GM21717 (cell line): ENCODE measurements at regions not wholly inside any gene's neighbourhood (a gene's known extent, or its start where the extent isn't known, plus 50 kb on each side); places are given as distances from the start of the nearest gene placed in this dataset.

Source experiments
- ATAC-seq: cut with Tn5 transposase; IDR thresholded peaks from one replicate; pipeline ENCODE4 v1.9.1; 2021; ENCODE audit warnings: mild to moderate bottlenecking, moderate library complexity; ENCODE audit not compliant: unreplicated experiment

GRCh38 chr11:42161886-42162285, 702.4 kb upstream of the LRRC4C start:
- no peak for ATAC-seq

DNA sequence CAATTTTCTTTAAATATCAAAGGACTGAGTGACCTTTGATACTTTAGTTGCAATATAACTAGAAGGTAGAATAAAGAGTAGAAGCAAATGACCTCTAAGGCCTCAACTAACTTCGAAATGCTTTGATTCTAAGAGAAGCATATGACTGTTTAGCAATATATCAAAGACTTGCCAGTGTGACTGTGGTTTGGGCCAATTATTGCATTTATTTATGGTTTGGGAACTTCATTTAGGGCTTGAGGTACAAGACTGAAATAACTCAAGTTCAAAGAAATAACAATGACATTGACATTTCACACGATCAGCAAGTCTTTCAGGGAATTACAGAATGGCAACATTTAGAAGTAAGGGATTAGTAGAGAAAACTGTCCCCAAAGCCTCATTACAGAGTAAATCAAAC, 709.7 kb upstream of the LRRC4C start:
- ATAC-seq: no peak

GRCh38 chr11:42170601-42171000, 711.1 kb upstream of the LRRC4C start:
- ATAC-seq: no peak

GRCh38 chr11:42171046-42171445, 711.6 kb upstream of the LRRC4C start:
- ATAC-seq: no peak

GRCh38 chr11:42172441-42172840, 713.0 kb upstream of the LRRC4C start:
- no peak for ATAC-seq

DNA sequence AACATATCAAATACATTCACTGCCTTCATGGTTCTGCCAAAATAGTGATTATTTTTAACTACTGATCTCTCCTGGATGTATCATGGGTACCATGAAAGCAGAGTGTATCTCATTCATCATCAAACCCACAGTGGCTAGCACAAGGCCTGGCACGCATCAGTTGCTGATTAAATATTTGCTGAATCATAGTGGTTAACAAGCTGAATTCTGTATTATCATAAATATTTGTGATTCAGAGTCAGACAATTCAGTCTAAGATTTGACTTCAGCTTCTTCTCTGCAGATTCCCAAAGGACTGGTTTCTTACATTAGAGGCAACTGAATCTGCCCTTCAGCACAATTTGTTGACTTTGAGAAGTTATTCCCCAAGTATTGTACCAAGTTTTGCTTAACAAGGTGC, 715.8 kb upstream of the LRRC4C start:
- no peak for ATAC-seq

- ATAC-seq: no peak
These were observed 719.8 kb upstream of the LRRC4C start for GRCh38 chr11:42179216-42179615.

GRCh38 chr11:42195289-42196013, 736.0 kb upstream of the LRRC4C start:
- no peak for ATAC-seq

- ATAC-seq: no peak
These were observed 740.9 kb upstream of the LRRC4C start for GRCh38 chr11:42200311-42200710.

- no peak for ATAC-seq
These were observed 742.2 kb upstream of the LRRC4C start for GRCh38 chr11:42201603-42202148.

DNA sequence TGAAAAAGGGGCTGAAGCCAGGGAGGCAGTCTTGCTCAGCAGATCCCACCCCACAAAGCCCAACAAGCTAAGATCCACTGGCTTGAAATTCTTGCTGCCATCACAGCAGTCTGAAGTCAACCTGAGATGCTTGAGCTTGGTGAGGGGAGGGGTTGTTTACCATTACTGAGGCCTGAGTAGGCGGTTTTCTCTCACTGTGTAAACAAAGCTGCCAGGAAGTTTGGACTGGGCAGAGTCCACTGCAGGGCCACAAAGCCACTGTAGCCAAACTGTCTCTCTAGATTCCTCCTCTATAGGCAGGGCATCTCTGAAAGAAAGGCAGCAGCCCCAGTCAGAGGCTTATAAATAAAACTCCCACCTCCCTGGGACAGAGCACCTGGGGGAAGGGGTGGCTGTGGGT, 746.1 kb upstream of the LRRC4C start:
- no peak for ATAC-seq

GRCh38 chr11:42225664-42226063, 766.2 kb upstream of the LRRC4C start:
- no peak for ATAC-seq

- no peak for ATAC-seq
These were observed 773.2 kb upstream of the LRRC4C start for GRCh38 chr11:42232673-42233072.

- ATAC-seq: no peak
These were observed 775.0 kb upstream of the LRRC4C start for GRCh38 chr11:42234451-42234951.

- ATAC-seq: no peak
These were observed 778.3 kb upstream of the LRRC4C start for GRCh38 chr11:42237701-42238235.

GRCh38 chr11:42239188-42239587, 779.7 kb upstream of the LRRC4C start:
- ATAC-seq: no peak

DNA sequence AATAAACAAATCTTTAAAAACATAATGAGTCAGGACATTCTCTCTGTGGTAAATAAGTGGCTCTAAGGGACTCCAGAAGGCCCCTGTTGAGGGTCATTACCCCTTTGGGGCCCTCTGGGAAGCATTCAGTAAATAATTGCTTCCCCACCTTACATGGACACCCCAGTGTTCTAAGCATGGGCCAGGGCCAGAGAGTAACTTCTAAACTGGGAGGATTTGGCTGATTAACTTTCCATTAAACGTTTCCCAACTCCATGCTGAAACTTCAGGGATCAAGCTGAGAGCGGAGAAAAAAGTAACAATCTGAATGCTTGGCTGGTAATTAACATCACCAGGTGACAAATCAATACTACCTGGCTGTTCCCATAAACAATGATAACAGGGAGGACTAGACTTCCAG, 783.9 kb upstream of the LRRC4C start:
- no peak for ATAC-seq

- no peak for ATAC-seq
These were observed 784.9 kb upstream of the LRRC4C start for GRCh38 chr11:42244376-42244775.

- ATAC-seq: no peak
These were observed 789.9 kb upstream of the LRRC4C start for GRCh38 chr11:42249401-42249800.

- no peak for ATAC-seq
These were observed 790.5 kb upstream of the LRRC4C start for GRCh38 chr11:42249956-42250355.

GRCh38 chr11:42251984-42252383, 792.5 kb upstream of the LRRC4C start:
- no peak for ATAC-seq

- ATAC-seq: no peak
These were observed 793.7 kb upstream of the LRRC4C start for GRCh38 chr11:42253156-42253555.
